ENCODE measurements at regions not wholly inside any gene's neighbourhood (a gene's known extent, or its start where the extent isn't known, plus 50 kb on each side); places are given as distances from the start of the nearest gene placed in this dataset.
A peak's percentile ranks its signal among the peaks of the same experiment; 100 is the strongest.

GRCh38 chr13:44309794-44310757 is 63.5 kb upstream of the SERP2 start:
- no peak overlapping the region for H3K27ac ChIP-seq (ENCODE audit: extremely low read depth, low read depth, low read length)
- H3K9me3 ChIP-seq (ENCODE audit: control insufficient read depth, insufficient read depth, low read depth, low read length): no peaks in the 10 kb centered on the region
- no peak for TF ChIP-seq ZNF214 (tag by site-specific recombination; IDR thresholded peaks at IDR 0.05; ENCODE audit: borderline replicate concordance)
- no peak for TF ChIP-seq KLF1 (tag by site-specific recombination; IDR thresholded peaks at IDR 0.05)
- H3K36me3 ChIP-seq (ENCODE audit: control insufficient read depth in 2 of 2, insufficient read depth in 1 of 2, low read length in 2 of 2): no peaks in the 10 kb centered on the region
- ChIA-PET POLR2A (no interaction called here), CTCF (no interaction called here)
- H3K4me3 ChIP-seq (ENCODE audit: low read depth, low read length): no peak overlapping the region
- H3K4me1 ChIP-seq (ENCODE audit: control insufficient read depth, insufficient read depth, low read length): peaks cover 5% of the 10 kb centered on the region

GRCh38 chr13:44311011-44311780 is 62.4 kb upstream of the SERP2 start:
- H3K36me3 ChIP-seq (ENCODE audit: control insufficient read depth in 2 of 2, insufficient read depth in 1 of 2, low read length in 2 of 2): no peaks in the 10 kb centered on the region
- H3K9me3 ChIP-seq (ENCODE audit: control insufficient read depth, insufficient read depth, low read depth, low read length): no peaks in the 10 kb centered on the region
- CTCF ChIA-PET: no interaction called here
- POLR2A ChIA-PET: no interaction called here
- TF ChIP-seq ZNF335 (tag by site-specific recombination; conservative IDR thresholded peaks at IDR 0.05) (0 out of 2 replicates have a peak, but pooled peaks have one; percentile 14), SP3 (tag by site-specific recombination; IDR thresholded peaks at IDR 0.05) (no peak), ZNF341 (tag by site-specific recombination; IDR thresholded peaks at IDR 0.05; ENCODE audit: low read depth) (no peak), GLIS2 (tag by site-specific recombination; IDR thresholded peaks at IDR 0.05) (no peak)
- no peak overlapping the region for H3K4me3 ChIP-seq (ENCODE audit: low read depth, low read length)
- no peaks in the 10 kb centered on the region; the same call in 1 of the 2 replicates for H3K4me1 ChIP-seq (ENCODE audit: control insufficient read depth, insufficient read depth, low read length)
- H3K27ac ChIP-seq (ENCODE audit: extremely low read depth, low read depth, low read length): no peak overlapping the region

GRCh38 chr13:44312131-44312530 is 61.5 kb upstream of the SERP2 start:
- CTCF ChIA-PET: no interaction called here
- no peaks in the 10 kb centered on the region for H3K36me3 ChIP-seq (ENCODE audit: control insufficient read depth in 2 of 2, insufficient read depth in 1 of 2, low read length in 2 of 2)
- TF ChIP-seq ZNF394 (tag by site-specific recombination; IDR thresholded peaks at IDR 0.05; ENCODE audit: borderline replicate concordance): no peak
- TF ChIP-seq TSHZ1 (tag by site-specific recombination; IDR thresholded peaks at IDR 0.05; ENCODE audit: borderline replicate concordance): no peak
- no peak overlapping the region for H3K27ac ChIP-seq (ENCODE audit: extremely low read depth, low read depth, low read length)
- no peaks in the 10 kb centered on the region; the same call in 1 of the 2 replicates for H3K4me1 ChIP-seq (ENCODE audit: control insufficient read depth, insufficient read depth, low read length)
- H3K4me3 ChIP-seq (ENCODE audit: low read depth, low read length): no peak overlapping the region
- POLR2A ChIA-PET: no interaction called here
- H3K9me3 ChIP-seq (ENCODE audit: control insufficient read depth, insufficient read depth, low read depth, low read length): no peaks in the 10 kb centered on the region

DNA sequence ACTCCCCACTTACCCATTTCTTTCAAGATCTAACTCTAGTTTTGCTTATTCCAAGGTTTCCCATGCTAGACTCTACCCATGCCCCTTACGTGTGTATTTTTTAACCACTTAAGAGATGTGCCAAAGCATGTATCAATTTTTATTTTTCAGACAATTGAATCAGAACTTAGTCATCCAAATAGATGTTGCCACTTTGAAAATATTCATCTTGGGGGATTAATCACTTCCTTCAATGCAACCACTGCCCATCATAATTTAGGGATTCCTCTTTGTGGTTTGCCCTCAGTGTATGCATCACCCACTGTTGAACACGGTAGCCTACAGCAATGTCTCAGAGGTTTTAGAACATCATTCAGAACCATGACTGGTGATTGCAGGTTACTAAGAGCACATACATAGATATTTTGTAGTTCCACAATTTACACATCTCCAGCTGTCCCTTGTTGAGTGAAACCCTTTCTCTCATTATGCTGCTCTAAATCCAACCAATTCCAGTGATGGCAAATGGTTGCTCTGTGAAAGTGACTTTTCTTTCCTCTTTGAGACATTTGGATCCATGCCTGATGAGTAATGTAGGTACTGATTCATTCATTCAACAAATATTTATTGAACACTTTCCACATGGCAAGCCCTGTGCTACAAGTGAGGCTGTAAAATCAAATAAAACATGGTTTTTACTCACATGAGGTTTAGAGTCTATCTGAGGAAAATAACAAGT is 60.6 kb upstream of the SERP2 start:
- 0 out of 2 replicates have a peak, but pooled peaks have one; percentile 23 for TF ChIP-seq SCRT2 (tag by site-specific recombination; IDR thresholded peaks at IDR 0.05)
- no peak for TF ChIP-seq ZNF596 (tag by site-specific recombination; IDR thresholded peaks at IDR 0.05)
- H3K4me3 ChIP-seq (ENCODE audit: low read depth, low read length): no peak overlapping the region
- H3K36me3 ChIP-seq (ENCODE audit: control insufficient read depth in 2 of 2, insufficient read depth in 1 of 2, low read length in 2 of 2): no peaks in the 10 kb centered on the region
- no peaks in the 10 kb centered on the region for H3K9me3 ChIP-seq (ENCODE audit: control insufficient read depth, insufficient read depth, low read depth, low read length)
- no peak overlapping the region for H3K27ac ChIP-seq (ENCODE audit: extremely low read depth, low read depth, low read length)
- ChIA-PET CTCF (no interaction called here), POLR2A (no interaction called here)
- H3K4me1 ChIP-seq (ENCODE audit: control insufficient read depth, insufficient read depth, low read length): no peaks in the 10 kb centered on the region; the same call in 1 of the 2 replicates
